ENCODE measurements at regions not wholly inside any gene's neighbourhood (a gene's known extent, or its start where the extent isn't known, plus 50 kb on each side); places are given as distances from the start of the nearest gene placed in this dataset.

GRCh38 chr6:165862813-165863212 lies 199.8 kb upstream of the PDE10A start:
- TF ChIP-seq, protein P1, sequence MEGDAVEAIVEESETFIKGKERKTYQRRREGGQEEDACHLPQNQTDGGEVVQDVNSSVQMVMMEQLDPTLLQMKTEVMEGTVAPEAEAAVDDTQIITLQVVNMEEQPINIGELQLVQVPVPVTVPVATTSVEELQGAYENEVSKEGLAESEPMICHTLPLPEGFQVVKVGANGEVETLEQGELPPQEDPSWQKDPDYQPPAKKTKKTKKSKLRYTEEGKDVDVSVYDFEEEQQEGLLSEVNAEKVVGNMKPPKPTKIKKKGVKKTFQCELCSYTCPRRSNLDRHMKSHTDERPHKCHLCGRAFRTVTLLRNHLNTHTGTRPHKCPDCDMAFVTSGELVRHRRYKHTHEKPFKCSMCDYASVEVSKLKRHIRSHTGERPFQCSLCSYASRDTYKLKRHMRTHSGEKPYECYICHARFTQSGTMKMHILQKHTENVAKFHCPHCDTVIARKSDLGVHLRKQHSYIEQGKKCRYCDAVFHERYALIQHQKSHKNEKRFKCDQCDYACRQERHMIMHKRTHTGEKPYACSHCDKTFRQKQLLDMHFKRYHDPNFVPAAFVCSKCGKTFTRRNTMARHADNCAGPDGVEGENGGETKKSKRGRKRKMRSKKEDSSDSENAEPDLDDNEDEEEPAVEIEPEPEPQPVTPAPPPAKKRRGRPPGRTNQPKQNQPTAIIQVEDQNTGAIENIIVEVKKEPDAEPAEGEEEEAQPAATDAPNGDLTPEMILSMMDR (IDR thresholded peaks at IDR 0.05; ENCODE audit: poor library complexity): no peak
- TF ChIP-seq EZH2 (IDR thresholded peaks at IDR 0.05; ENCODE audit: borderline replicate concordance): no peak

Measured in hepatocyte (in vitro differentiated cells).